Common myeloid progenitor, CD34-positive (primary cell): ENCODE measurements at regions not wholly inside any gene's neighbourhood (a gene's known extent, or its start where the extent isn't known, plus 50 kb on each side); places are given as distances from the start of the nearest gene placed in this dataset.

Experiments used
- CTCF ChIA-PET: fragments of 350-600 bp; sonication (Branson Sonifier 250); formaldehyde crosslinking; loops from one replicate; lab custom pipeline; 2021; ENCODE audit warnings: antibody characterized with exemption; lab: Charles Lee
- POLR2A ChIA-PET: fragments of 350-600 bp; sonication (Branson Sonifier 250); formaldehyde crosslinking; loops from one replicate; lab custom pipeline; 2021; ENCODE audit warnings: antibody characterized with exemption; lab: Charles Lee
- DNase-seq, 3 donors: peaks; one replicate each; pipeline versions ENCODE4 v3.0.0 to v3.0.0-alpha.2; 2013
- H3K27ac ChIP-seq, 2 experiments: 1 replicate in 1 of 2; 2 replicates in 1 of 2; pipeline ENCODE4 v1.7.0; 2013; ENCODE audit warnings: inconsistent platforms in 2 of 2, low read length in 2 of 2, mild to moderate bottlenecking in 2 of 2, low read depth in 1 of 2, moderate library complexity in 1 of 2; ENCODE audit not compliant: severe bottlenecking in 2 of 2, insufficient read depth in 1 of 2, poor library complexity in 1 of 2
- H3K27me3 ChIP-seq, 5 experiments: replicated peaks in 2 of 5; 1 replicate in 3 of 5; 2 replicates in 2 of 5; pipeline versions ENCODE4 v1.6.1 to v1.7.0; 2013; ENCODE audit warnings: low read length in 4 of 5, mild to moderate bottlenecking in 2 of 5, moderate library complexity in 2 of 5, inconsistent platforms in 1 of 5; ENCODE audit not compliant: insufficient read depth in 5 of 5, control insufficient read depth in 4 of 5
- H3K36me3 ChIP-seq, 4 experiments: 1 replicate in 2 of 4; 2 replicates in 2 of 4; pipeline versions ENCODE4 v1.6.1 to v1.7.0; 2013; ENCODE audit warnings: low read length in 3 of 4, control low read depth in 1 of 4, mild to moderate bottlenecking in 1 of 4; ENCODE audit not compliant: control insufficient read depth in 4 of 4, insufficient read depth in 4 of 4
- H3K4me1 ChIP-seq, 4 experiments: 1 replicate in 3 of 4; 2 replicates in 1 of 4; pipeline versions ENCODE4 v1.6.1 to v1.7.1; 2013; ENCODE audit warnings: low read length in 3 of 4, mild to moderate bottlenecking in 3 of 4, control low read depth in 1 of 4, inconsistent platforms in 1 of 4, moderate library complexity in 1 of 4; ENCODE audit not compliant: control insufficient read depth in 4 of 4, insufficient read depth in 4 of 4; ENCODE audit errors: control extremely low read depth in 1 of 4
- H3K4me3 ChIP-seq, 7 experiments: 1 replicate in 4 of 7; 2 replicates in 3 of 7; pipeline versions ENCODE4 v1.5.1 to v1.7.0; 2013; ENCODE audit warnings: mild to moderate bottlenecking in 7 of 7, low read length in 6 of 7, moderate library complexity in 6 of 7, inconsistent platforms in 2 of 7, low read depth in 2 of 7, control low read depth in 1 of 7; ENCODE audit not compliant: insufficient read depth in 4 of 7, control insufficient read depth in 1 of 7; ENCODE audit errors: extremely low read depth in 1 of 7
- H3K9me3 ChIP-seq, 5 experiments: 1 replicate in 4 of 5; 2 replicates in 1 of 5; pipeline versions ENCODE4 v1.6.1 to v1.7.1; 2013; ENCODE audit warnings: low read length in 4 of 5, mild to moderate bottlenecking in 2 of 5, inconsistent platforms in 1 of 5, low read depth in 1 of 5, moderate library complexity in 1 of 5; ENCODE audit not compliant: control insufficient read depth in 4 of 5, insufficient read depth in 2 of 5; ENCODE audit errors: control extremely low read depth in 1 of 5
- WGBS: methylation state at CpG from one replicate; pipeline ENCODE4 v1.1.5; 2013; ENCODE audit not compliant: insufficient coverage; 5-methylcytosine and 5-hydroxymethylcytosine counted together

- POLR2A ChIA-PET = no interaction called here
These were observed 726.4 kb downstream of the BRD1 start for GRCh38 chr22:49101225-49101624.

GRCh38 chr22:49100773-49101172 is 726.9 kb downstream of the BRD1 start:
- DNase-seq = no peak
- Histone ChIP-seq H3K9me3 (no peaks in the 10 kb centered on the region), H3K27ac (no peak overlapping the region), H3K4me1 (no peaks in the 10 kb centered on the region), H3K27me3 (peaks cover 2 to 44% (median 11%) of the 10 kb centered on the region in 5 experiments), H3K4me3 (no peak overlapping the region), H3K36me3 (no peaks in the 10 kb centered on the region)
- POLR2A ChIA-PET = no interaction called here
- WGBS = 70% methylated on average over 17 of the region's 17 CpGs
- CTCF ChIA-PET = no interaction called here

More at GRCh38 chr22:49101225-49101624, 726.4 kb downstream of the BRD1 start:
- Histone ChIP-seq H3K36me3 (no peaks in the 10 kb centered on the region), H3K4me1 (no peaks in the 10 kb centered on the region), H3K9me3 (no peaks in the 10 kb centered on the region), H3K27me3 (peaks cover 2 to 48% (median 11%) of the 10 kb centered on the region in 5 experiments), H3K4me3 (no peak overlapping the region), H3K27ac (no peak overlapping the region)
- 97% methylated on average over 5 of the region's 8 CpGs for WGBS
- DNase-seq = no peak
- CTCF ChIA-PET = no interaction called here

GRCh38 chr22:49100316-49100715 is 727.4 kb downstream of the BRD1 start:
- 93% methylated on average over 7 of the region's 9 CpGs for WGBS
- DNase-seq = no peak
- Histone ChIP-seq H3K4me3 (no peak overlapping the region), H3K36me3 (no peaks in the 10 kb centered on the region), H3K27me3 (peaks cover 2 to 39% (median 11%) of the 10 kb centered on the region in 5 experiments), H3K27ac (no peak overlapping the region), H3K4me1 (no peaks in the 10 kb centered on the region), H3K9me3 (no peaks in the 10 kb centered on the region)
- POLR2A ChIA-PET = no interaction called here
- CTCF ChIA-PET = no interaction called here

GRCh38 chr22:49099496-49100124 is 728.1 kb downstream of the BRD1 start:
- Histone ChIP-seq H3K36me3 (no peaks in the 10 kb centered on the region), H3K27me3 (peaks cover 2 to 34% (median 11%) of the 10 kb centered on the region in 5 experiments), H3K4me1 (no peaks in the 10 kb centered on the region), H3K4me3 (no peak overlapping the region), H3K27ac (no peak overlapping the region), H3K9me3 (no peaks in the 10 kb centered on the region)
- no peak for DNase-seq
- ChIA-PET POLR2A (no interaction called here), CTCF (no interaction called here)
- WGBS = over 99% methylated on average over 12 of the region's 15 CpGs

GRCh38 chr22:49099089-49099488 is 728.6 kb downstream of the BRD1 start:
- H3K4me1 ChIP-seq = no peaks in the 10 kb centered on the region
- no peak overlapping the region for H3K4me3 ChIP-seq
- peaks cover 2 to 31% (median 11%) of the 10 kb centered on the region in 5 experiments for H3K27me3 ChIP-seq
- WGBS = 91% methylated on average over 7 of the region's 14 CpGs
- ChIA-PET CTCF (no interaction called here), POLR2A (no interaction called here)
- no peaks in the 10 kb centered on the region for H3K9me3 ChIP-seq
- no peak overlapping the region for H3K27ac ChIP-seq
- DNase-seq = no peak
- no peaks in the 10 kb centered on the region for H3K36me3 ChIP-seq

GRCh38 chr22:49097966-49098365 is 729.7 kb downstream of the BRD1 start:
- WGBS = 92% methylated on average over 10 of the region's 10 CpGs

GRCh38 chr22:49097171-49097925 is 730.3 kb downstream of the BRD1 start:
- no peaks in the 10 kb centered on the region for H3K9me3 ChIP-seq
- no peak for DNase-seq
- H3K4me1 ChIP-seq = no peaks in the 10 kb centered on the region
- peaks cover 0 to 23% (median 11%) of the 10 kb centered on the region in 5 experiments for H3K27me3 ChIP-seq
- H3K27ac ChIP-seq = no peak overlapping the region
- WGBS = 99% methylated on average over 20 of the region's 20 CpGs
- ChIA-PET POLR2A (no interaction called here), CTCF (no interaction called here)
- no peak overlapping the region for H3K4me3 ChIP-seq
- H3K36me3 ChIP-seq = no peaks in the 10 kb centered on the region

More at GRCh38 chr22:49097966-49098365, 729.7 kb downstream of the BRD1 start:
- Histone ChIP-seq H3K27me3 (peaks cover 0 to 26% (median 11%) of the 10 kb centered on the region in 5 experiments), H3K27ac (no peak overlapping the region), H3K4me3 (no peak overlapping the region), H3K9me3 (no peaks in the 10 kb centered on the region), H3K4me1 (no peaks in the 10 kb centered on the region), H3K36me3 (no peaks in the 10 kb centered on the region)
- ChIA-PET POLR2A (no interaction called here), CTCF (no interaction called here)
- DNase-seq = no peak
